ENCODE measurements at regions not wholly inside any gene's neighbourhood (a gene's known extent, or its start where the extent isn't known, plus 50 kb on each side); places are given as distances from the start of the nearest gene placed in this dataset.

GRCh38 chr10:63717027-63717715 lies 196.0 kb downstream of the REEP3 start:
- Histone ChIP-seq H2AFZ (ENCODE audit: low read depth, low read length) (no peak overlapping the region), H3K27ac (ENCODE audit: low read length, poor library complexity, severe bottlenecking) (peak overlapping the region; percentile 50), H3K4me3 (ENCODE audit: insufficient read depth in 1 of 2, low read depth in 1 of 2, low read length in 2 of 2) (no peak overlapping the region), H4K91ac (ENCODE audit: low read length) (no peak overlapping the region), H3K4me2 (ENCODE audit: low read length, poor library complexity, severe bottlenecking) (no peak overlapping the region), H3K4me1 (ENCODE audit: control insufficient read depth, insufficient read depth, low read depth, low read length) (peaks cover 21% of the 10 kb centered on the region), H3K4ac (ENCODE audit: low read depth in 1 of 2, low read length in 2 of 2) (no peak overlapping the region), H2BK12ac (ENCODE audit: low read length in 2 of 2) (peak overlapping the region in 1 of 2 experiments; percentile 18), H3K79me1 (replicated peaks; ENCODE audit: low read length, poor library complexity, severe bottlenecking) (no peaks in the 10 kb centered on the region), H2BK5ac (ENCODE audit: low read depth, low read length, poor library complexity, severe bottlenecking) (no peak overlapping the region), H2BK15ac (ENCODE audit: low read depth, poor library complexity, severe bottlenecking) (no peak overlapping the region), H3K23ac (ENCODE audit: low read length in 2 of 2) (no peak overlapping the region), H3K14ac (ENCODE audit: low read length in 2 of 2) (no peak overlapping the region), H2BK120ac (ENCODE audit: low read depth, low read length) (no peak overlapping the region), H3K27me3 (ENCODE audit: control insufficient read depth in 1 of 2, insufficient read depth in 1 of 2, low read length in 2 of 2) (no peaks in the 10 kb centered on the region), H3K9ac (ENCODE audit: low read length) (no peak overlapping the region), H3K36me3 (ENCODE audit: control insufficient read depth in 1 of 2, insufficient read depth in 2 of 2, low read depth in 1 of 2, low read length in 2 of 2) (no peaks in the 10 kb centered on the region), H2AK5ac (ENCODE audit: low read length, severe bottlenecking) (peak overlapping the region; percentile 95), H3K9me3 (ENCODE audit: control insufficient read depth, low read length) (no peaks in the 10 kb centered on the region), H3K18ac (ENCODE audit: low read depth in 1 of 2, low read length in 2 of 2) (peak overlapping the region in 1 of 2 experiments; percentile 54), H4K8ac (ENCODE audit: low read length) (no peak overlapping the region)
- WGBS, result 94% methylated on average over 7 of the region's 11 CpGs
- no peak for DNase-seq

- no peak overlapping the region for H2BK15ac ChIP-seq (ENCODE audit: low read depth, poor library complexity, severe bottlenecking)
- peak overlapping the region in 1 of 2 experiments; percentile 72 for H3K18ac ChIP-seq (ENCODE audit: low read depth in 1 of 2, low read length in 2 of 2)
- H3K14ac ChIP-seq (ENCODE audit: low read length in 2 of 2), result no peak overlapping the region
- no peak overlapping the region for H3K4me3 ChIP-seq (ENCODE audit: insufficient read depth in 1 of 2, low read depth in 1 of 2, low read length in 2 of 2)
- H3K9ac ChIP-seq (ENCODE audit: low read length), result no peak overlapping the region
- no peak overlapping the region for H4K91ac ChIP-seq (ENCODE audit: low read length)
- H3K23ac ChIP-seq (ENCODE audit: low read length in 2 of 2), result no peak overlapping the region
- no peak overlapping the region for H3K4me2 ChIP-seq (ENCODE audit: low read length, poor library complexity, severe bottlenecking)
- no peaks in the 10 kb centered on the region for H3K79me1 ChIP-seq (replicated peaks; ENCODE audit: low read length, poor library complexity, severe bottlenecking)
- H3K4me1 ChIP-seq (ENCODE audit: control insufficient read depth, insufficient read depth, low read depth, low read length), result peaks cover 16% of the 10 kb centered on the region
- H2AFZ ChIP-seq (ENCODE audit: low read depth, low read length), result no peak overlapping the region
- peak overlapping the region; percentile 40 for H2BK5ac ChIP-seq (ENCODE audit: low read depth, low read length, poor library complexity, severe bottlenecking)
- peak overlapping the region; percentile 97 for H2AK5ac ChIP-seq (ENCODE audit: low read length, severe bottlenecking)
- H2BK120ac ChIP-seq (ENCODE audit: low read depth, low read length), result no peak overlapping the region
- no peaks in the 10 kb centered on the region for H3K9me3 ChIP-seq (ENCODE audit: control insufficient read depth, low read length)
- H2BK12ac ChIP-seq (ENCODE audit: low read length in 2 of 2), result peak overlapping the region; percentile 65 to 88
- peak overlapping the region; percentile 19 for H4K8ac ChIP-seq (ENCODE audit: low read length)
- no peak overlapping the region for H3K4ac ChIP-seq (ENCODE audit: low read depth in 1 of 2, low read length in 2 of 2)
- DNase-seq, result no peak
- no peaks in the 10 kb centered on the region for H3K36me3 ChIP-seq (ENCODE audit: control insufficient read depth in 1 of 2, insufficient read depth in 2 of 2, low read depth in 1 of 2, low read length in 2 of 2)
- peak overlapping the region; percentile 22 for H3K27ac ChIP-seq (ENCODE audit: low read length, poor library complexity, severe bottlenecking)
- no peaks in the 10 kb centered on the region for H3K27me3 ChIP-seq (ENCODE audit: control insufficient read depth in 1 of 2, insufficient read depth in 1 of 2, low read length in 2 of 2)
- 53% methylated on average over 1 of the region's 4 CpGs for WGBS
Observed at GRCh38 chr10:63718006-63718405, 196.8 kb downstream of the REEP3 start.

- no peak overlapping the region for H2BK120ac ChIP-seq (ENCODE audit: low read depth, low read length)
- H4K91ac ChIP-seq (ENCODE audit: low read length), result peak overlapping the region; percentile 55
- H2BK15ac ChIP-seq (ENCODE audit: low read depth, poor library complexity, severe bottlenecking), result peak overlapping the region; percentile 48
- no peak overlapping the region for H3K23ac ChIP-seq (ENCODE audit: low read length in 2 of 2)
- peak overlapping the region in 1 of 2 experiments; percentile 50 for H3K18ac ChIP-seq (ENCODE audit: low read depth in 1 of 2, low read length in 2 of 2)
- H3K27me3 ChIP-seq (ENCODE audit: control insufficient read depth in 1 of 2, insufficient read depth in 1 of 2, low read length in 2 of 2), result no peaks in the 10 kb centered on the region
- H3K36me3 ChIP-seq (ENCODE audit: control insufficient read depth in 1 of 2, insufficient read depth in 2 of 2, low read depth in 1 of 2, low read length in 2 of 2), result no peaks in the 10 kb centered on the region
- DNase-seq, result no peak
- no peak overlapping the region for H3K4me2 ChIP-seq (ENCODE audit: low read length, poor library complexity, severe bottlenecking)
- no peak overlapping the region for H2BK5ac ChIP-seq (ENCODE audit: low read depth, low read length, poor library complexity, severe bottlenecking)
- peak overlapping the region in 1 of 2 experiments; percentile 56 for H2BK12ac ChIP-seq (ENCODE audit: low read length in 2 of 2)
- H3K27ac ChIP-seq (ENCODE audit: low read length, poor library complexity, severe bottlenecking), result no peak overlapping the region
- H3K4me3 ChIP-seq (ENCODE audit: insufficient read depth in 1 of 2, low read depth in 1 of 2, low read length in 2 of 2), result no peak overlapping the region
- H3K79me1 ChIP-seq (replicated peaks; ENCODE audit: low read length, poor library complexity, severe bottlenecking), result no peaks in the 10 kb centered on the region
- H3K14ac ChIP-seq (ENCODE audit: low read length in 2 of 2), result no peak overlapping the region
- peaks cover 16% of the 10 kb centered on the region for H3K4me1 ChIP-seq (ENCODE audit: control insufficient read depth, insufficient read depth, low read depth, low read length)
- peak overlapping the region in 1 of 2 experiments; percentile 69 for H3K4ac ChIP-seq (ENCODE audit: low read depth in 1 of 2, low read length in 2 of 2)
- peak overlapping the region; percentile 30 for H4K8ac ChIP-seq (ENCODE audit: low read length)
- no peak overlapping the region for H2AFZ ChIP-seq (ENCODE audit: low read depth, low read length)
- H3K9ac ChIP-seq (ENCODE audit: low read length), result no peak overlapping the region
- 95% methylated on average over 7 of the region's 7 CpGs for WGBS
- H2AK5ac ChIP-seq (ENCODE audit: low read length, severe bottlenecking), result peak overlapping the region; percentile 83
- H3K9me3 ChIP-seq (ENCODE audit: control insufficient read depth, low read length), result no peaks in the 10 kb centered on the region
Observed at GRCh38 chr10:63718421-63718820, 197.2 kb downstream of the REEP3 start.

GRCh38 chr10:63719226-63719856 lies 198.1 kb downstream of the REEP3 start:
- H3K18ac ChIP-seq (ENCODE audit: low read depth in 1 of 2, low read length in 2 of 2), result no peak overlapping the region
- no peak overlapping the region for H3K9ac ChIP-seq (ENCODE audit: low read length)
- H3K9me3 ChIP-seq (ENCODE audit: control insufficient read depth, low read length), result no peaks in the 10 kb centered on the region
- no peak overlapping the region for H3K4me3 ChIP-seq (ENCODE audit: insufficient read depth in 1 of 2, low read depth in 1 of 2, low read length in 2 of 2)
- no peak overlapping the region for H4K91ac ChIP-seq (ENCODE audit: low read length)
- H2AFZ ChIP-seq (ENCODE audit: low read depth, low read length), result no peak overlapping the region
- WGBS, result 57% methylated on average over 3 of the region's 4 CpGs
- no peak overlapping the region for H2BK15ac ChIP-seq (ENCODE audit: low read depth, poor library complexity, severe bottlenecking)
- no peak overlapping the region for H2BK120ac ChIP-seq (ENCODE audit: low read depth, low read length)
- H3K14ac ChIP-seq (ENCODE audit: low read length in 2 of 2), result no peak overlapping the region
- no peaks in the 10 kb centered on the region for H3K79me1 ChIP-seq (replicated peaks; ENCODE audit: low read length, poor library complexity, severe bottlenecking)
- no peak overlapping the region for H3K4ac ChIP-seq (ENCODE audit: low read depth in 1 of 2, low read length in 2 of 2)
- no peak overlapping the region for H3K23ac ChIP-seq (ENCODE audit: low read length in 2 of 2)
- no peak overlapping the region for H2BK5ac ChIP-seq (ENCODE audit: low read depth, low read length, poor library complexity, severe bottlenecking)
- DNase-seq, result no peak
- no peaks in the 10 kb centered on the region for H3K27me3 ChIP-seq (ENCODE audit: control insufficient read depth in 1 of 2, insufficient read depth in 1 of 2, low read length in 2 of 2)
- no peaks in the 10 kb centered on the region for H3K36me3 ChIP-seq (ENCODE audit: control insufficient read depth in 1 of 2, insufficient read depth in 2 of 2, low read depth in 1 of 2, low read length in 2 of 2)
- no peak overlapping the region for H3K27ac ChIP-seq (ENCODE audit: low read length, poor library complexity, severe bottlenecking)
- no peak overlapping the region for H4K8ac ChIP-seq (ENCODE audit: low read length)
- H3K4me1 ChIP-seq (ENCODE audit: control insufficient read depth, insufficient read depth, low read depth, low read length), result peaks cover 13% of the 10 kb centered on the region
- H2BK12ac ChIP-seq (ENCODE audit: low read length in 2 of 2), result no peak overlapping the region
- no peak overlapping the region for H3K4me2 ChIP-seq (ENCODE audit: low read length, poor library complexity, severe bottlenecking)
- H2AK5ac ChIP-seq (ENCODE audit: low read length, severe bottlenecking), result peak overlapping the region; percentile 51

All from mesenchymal stem cell (in vitro differentiated cells and primary cell).